DMS53 treated with DMSO at 0.1 percent for 48 hours (cell line): ENCODE measurements at regions not wholly inside any gene's neighbourhood (a gene's known extent, or its start where the extent isn't known, plus 50 kb on each side); places are given as distances from the start of the nearest gene placed in this dataset.

Experiments
- DNase-seq: peaks from one replicate; lab custom pipeline; 2025; ENCODE audit not compliant: unreplicated experiment; lab: John Stamatoyannopoulos, UW

DNA sequence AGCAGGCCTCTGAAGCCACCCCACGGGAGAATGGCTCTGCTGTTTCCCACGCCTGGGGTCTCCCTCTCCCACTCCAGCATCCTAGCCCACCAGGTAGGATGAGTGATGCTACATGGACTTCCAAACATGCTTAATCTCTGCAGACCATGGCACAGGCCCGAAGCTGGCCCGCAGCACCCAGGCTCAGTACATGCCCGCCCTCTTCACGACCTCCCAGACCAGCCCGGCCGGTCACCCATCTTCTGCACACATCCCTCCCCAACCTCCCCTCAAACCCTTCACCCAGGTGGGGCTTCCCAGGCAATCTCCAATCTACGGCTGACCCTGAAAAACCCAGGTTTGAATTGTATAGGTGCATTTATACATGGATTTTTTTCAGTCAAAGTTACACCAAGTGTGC is 264.0 kb downstream of the TJP1 start:
- DNase-seq, result no peak

DNA sequence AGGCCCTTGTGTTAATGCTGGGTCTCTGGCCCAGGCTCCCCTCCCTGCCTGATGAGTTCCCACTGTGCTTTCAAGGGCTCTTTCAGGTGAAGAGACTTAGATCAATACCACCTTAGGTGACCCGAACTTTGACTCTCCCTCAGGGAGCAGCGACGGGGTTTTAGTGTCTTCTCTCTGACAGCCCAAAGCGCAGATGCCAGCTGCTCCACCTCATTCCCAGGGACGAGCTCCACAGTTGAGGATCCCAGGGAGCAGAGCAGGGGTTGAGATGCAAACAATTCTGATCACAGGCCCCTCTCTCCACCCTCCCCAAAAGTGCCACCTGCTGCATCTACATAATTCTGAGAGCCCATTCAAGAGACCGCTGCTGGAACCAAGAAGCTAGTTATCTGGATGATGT is 265.1 kb downstream of the TJP1 start:
- no peak for DNase-seq

DNA sequence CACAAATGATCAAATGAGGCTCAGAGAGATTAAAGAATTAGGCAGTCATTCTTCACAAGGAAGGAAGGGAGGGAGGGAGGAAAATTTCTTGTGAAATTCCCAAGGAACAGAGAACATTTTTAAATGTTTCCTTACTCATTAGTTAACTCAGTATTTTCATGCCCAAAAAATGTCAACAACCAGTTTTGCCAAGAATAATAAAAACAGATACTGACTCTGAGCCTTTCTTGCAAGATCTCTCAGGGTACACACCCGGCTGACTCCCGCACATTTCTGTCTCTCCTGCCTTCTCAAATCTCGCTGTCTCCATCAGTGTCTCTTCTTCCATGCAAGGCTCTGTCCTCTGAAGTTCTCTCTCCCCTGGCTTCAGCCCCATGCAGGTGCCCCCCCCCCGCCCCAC is 265.9 kb downstream of the TJP1 start:
- DNase-seq, result no peak

DNA sequence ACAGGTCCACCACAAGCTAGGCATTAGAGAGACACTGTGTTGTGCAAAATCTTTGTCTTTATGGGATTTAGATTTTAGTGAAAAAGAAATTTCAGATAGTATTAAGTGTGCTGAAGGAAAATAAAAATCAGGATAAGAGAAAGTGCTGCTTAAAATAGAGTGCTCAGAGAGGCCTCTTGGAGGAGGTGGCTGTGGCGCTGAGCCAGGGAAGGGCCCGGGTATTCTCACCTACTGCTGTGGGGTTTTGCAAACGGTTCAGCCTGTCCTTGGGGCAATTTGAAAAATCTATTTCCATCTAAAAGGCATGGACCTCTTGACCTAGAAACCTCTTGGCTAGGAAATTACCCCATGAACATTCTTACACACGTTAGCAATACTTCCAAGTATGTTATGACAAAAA is 267.7 kb downstream of the TJP1 start:
- no peak for DNase-seq

DNA sequence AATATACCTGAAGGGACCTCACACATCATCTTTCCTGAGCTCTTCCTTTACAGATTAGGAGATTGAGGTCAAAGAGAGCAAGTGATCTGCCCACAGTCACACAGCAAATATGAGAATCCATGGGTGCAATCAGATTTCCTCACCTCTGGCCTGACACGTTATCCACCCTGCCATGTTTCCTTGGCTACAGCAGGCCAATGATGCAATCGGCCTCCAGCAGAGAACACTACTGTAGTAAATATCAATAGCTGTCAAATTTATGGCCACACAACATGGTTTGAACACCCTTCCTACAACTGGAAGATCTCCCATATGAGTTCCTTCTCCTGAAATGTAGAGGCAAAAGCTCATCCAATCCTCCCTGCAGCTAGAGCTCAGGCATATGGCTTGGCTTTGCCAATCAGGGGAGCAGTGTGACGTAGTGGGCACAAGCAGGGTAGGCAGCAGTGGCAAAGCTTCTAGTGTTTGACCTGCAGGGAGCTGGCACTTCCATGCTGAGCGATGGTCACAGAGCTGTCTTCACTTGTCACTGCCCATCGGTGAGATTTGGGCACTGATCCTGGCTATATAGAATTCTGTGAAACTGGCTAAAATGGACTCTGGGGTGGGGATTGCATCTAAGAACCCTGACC is 271.3 kb downstream of the TJP1 start:
- no peak for DNase-seq

DNA sequence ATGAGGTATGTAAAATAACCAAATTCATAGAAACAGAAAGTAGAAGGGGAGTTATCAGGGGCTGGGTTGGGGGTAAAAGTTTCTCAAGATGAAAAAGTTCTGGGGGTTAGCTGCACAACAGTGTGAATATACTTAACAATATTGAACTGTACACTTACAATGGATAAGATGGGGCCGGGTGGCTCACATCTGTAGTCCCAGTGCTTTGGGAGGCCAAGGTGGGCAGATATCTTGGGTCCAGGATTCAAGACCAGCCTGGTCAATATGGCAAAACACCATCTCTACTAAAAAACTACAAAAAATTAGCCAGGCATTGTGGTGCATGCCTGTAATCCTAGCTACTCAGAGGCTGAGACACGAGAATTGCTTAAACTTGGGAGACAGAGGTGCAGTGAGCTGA is 274.3 kb downstream of the TJP1 start:
- DNase-seq, result no peak

DNA sequence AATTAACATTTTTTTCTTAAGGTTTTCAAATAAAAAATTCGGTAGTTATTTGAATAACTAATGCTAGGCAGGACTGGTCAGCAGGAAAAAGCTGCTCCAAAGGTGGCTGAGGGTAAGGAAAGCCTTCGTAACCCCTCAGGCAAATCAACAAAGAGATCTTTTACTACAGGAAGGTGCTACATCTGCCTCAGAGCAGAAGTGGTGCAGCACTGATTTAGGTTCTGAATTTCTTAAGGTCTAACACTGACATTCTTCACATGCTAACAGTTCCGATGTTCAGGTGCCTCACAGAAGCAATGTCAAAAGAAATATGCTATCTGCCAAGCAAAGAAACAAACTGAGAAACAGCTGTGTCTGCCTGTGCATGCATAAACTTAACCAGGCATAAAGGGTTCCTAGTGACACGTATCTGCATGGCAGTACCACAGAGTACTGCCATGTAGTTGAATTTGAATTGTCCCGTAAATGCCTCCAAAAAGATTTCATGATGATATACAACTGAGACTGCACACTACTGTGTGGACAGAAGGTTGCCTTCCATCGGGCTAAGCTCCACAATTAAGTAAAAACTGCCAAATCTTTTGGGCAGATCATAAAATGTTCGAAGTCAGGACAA is 275.0 kb upstream of the NSMCE3 start:
- no peak for DNase-seq

DNA sequence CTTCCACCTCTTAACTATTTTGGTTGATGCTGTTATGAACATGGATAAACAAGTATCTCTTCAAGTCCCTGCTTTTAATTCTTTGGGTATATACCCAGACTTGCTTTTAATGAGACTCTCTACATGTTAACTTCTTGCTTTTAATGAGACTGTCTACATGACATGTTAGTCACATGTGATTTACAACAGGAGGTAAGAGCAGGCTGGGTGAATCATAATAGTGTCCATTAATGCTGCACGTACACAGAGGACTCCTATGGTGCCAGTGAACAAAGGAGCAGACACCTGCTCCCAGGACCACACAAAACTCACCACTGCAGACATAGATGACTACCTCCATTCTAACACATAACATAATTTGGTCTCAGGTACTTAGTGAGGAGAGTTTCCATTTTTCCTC is 273.4 kb upstream of the NSMCE3 start:
- DNase-seq, result no peak

DNA sequence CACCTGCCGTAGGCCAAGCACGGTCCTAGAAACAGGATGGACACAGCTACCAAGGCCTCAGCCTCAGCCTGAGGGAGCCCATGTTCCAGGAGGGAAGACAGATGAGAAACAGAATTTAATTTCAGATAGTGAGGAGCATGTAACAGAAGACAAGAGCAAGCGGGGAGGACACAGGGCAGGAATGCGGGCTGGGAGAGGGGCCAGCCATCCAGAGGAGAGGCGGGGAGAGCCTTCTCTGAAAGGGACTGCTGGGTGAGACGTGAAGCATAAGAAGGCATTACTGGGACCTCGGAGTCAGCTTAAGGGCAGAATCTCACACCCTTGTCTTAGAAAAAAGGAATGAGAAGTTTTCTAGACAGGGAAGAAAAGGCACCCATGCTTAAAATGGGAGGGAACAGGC is 271.7 kb upstream of the NSMCE3 start:
- no peak for DNase-seq

DNA sequence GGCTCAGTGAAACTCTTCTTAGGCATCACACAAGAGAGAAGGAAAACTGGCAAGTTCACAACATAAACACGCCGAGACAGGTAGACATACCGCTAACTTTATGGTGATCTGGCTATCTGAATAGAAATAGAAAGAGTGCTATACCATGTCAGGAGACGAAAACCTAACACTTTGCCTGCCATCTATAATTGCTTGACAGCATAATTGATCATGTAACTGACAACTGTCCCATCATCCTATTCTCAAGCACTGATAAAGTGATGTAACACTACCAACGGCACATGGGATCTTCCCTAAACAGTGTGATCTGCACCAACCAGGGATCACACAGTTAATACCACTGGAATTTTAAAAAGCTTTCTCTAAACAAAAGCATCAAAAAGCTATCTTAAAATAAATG is 270.9 kb upstream of the NSMCE3 start:
- no peak for DNase-seq

DNA sequence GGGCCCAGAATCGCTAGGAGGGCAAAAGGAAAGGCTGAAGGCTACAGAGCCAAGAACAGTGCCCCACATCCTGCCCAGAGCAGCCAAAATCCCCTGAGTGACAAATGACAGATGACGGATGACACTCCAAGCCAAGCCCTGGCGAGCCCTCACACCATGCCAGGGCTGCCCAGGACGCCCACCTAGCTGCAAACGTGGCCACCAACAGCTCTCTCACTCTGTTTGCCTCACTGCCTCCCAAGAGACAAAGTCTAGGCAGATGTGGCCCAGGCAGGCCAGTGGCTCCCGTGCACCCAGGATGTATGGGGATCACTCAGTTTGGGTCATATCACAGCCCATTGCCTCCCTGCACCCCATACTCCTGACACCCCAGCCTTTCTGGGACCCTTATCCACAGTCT is 270.1 kb upstream of the NSMCE3 start:
- DNase-seq, result no peak

DNA sequence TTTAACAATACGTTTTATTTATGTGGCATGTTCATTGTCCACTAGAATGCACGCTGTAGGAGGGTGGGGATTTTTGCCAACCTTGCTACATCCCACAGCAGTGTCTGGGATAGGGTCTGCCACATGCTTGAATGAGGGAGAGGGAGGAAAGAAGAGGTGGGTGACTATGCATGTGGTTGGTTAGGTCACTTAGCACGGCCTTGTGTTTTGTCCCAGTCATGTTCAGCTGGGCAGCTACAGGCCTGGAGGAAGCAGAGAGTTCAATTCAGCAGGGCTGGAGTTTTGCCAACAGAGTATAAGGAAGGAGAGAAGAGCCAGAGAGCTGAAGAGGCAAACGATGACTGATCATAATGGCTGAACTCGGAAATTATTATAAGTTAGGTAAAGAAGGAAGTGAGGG is 268.4 kb upstream of the NSMCE3 start:
- no peak for DNase-seq

DNA sequence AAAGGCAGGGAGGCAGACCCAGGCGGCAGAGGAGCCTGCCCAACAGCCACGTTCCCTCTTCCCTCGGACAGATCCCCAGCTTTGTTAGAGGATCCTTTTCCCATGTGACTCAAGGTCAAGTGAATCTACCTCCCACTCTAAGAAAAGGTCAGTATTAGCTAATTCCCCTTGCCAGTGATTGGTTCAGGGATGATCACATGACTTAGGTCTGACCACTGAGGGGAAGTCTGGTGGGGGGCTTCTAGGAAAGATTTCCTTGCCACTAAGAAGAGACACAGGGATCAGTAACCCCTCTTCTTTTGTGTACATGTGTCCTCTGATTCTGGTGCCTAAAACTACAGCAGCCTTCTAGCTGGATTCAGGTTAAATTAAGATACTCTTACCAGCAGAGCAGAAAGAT is 266.3 kb upstream of the NSMCE3 start:
- no peak for DNase-seq

DNA sequence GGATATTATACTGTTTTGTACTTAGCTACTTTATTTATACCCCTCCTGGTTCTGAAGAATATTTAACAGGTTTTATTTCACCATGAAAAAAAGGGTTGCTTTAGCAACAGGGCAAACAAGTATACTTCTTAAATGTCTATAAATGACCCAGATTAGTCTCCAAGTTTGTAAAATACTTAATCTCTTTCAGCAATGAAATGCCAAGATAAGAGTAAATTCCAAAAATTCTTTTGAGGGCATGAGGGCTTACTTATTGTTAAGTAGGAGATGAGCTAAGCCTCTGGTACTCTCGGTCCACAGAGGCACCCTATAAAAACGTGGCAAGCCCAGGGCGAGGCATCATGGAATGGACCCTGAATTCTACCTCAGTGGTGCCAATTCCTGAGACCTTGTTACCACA is 264.8 kb upstream of the NSMCE3 start:
- DNase-seq, result no peak

DNA sequence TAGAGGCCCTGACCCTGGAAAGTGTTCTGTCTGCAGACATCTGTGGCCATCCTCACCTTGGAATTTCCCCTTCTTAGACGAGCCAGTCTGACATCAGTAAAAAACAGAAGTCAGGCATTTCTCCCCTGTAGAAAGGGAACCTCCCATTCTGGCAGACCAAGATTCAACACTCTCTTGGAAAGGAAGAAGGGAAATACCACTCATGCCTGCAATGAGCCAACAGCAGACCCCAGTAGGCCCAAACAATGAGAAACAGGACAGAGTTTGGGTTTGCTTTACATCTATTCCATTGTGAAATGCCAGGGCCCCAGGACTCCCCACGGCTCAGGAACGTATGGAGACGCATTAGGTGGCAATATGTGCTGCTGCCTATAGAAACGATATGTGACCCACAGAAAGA is 264.0 kb upstream of the NSMCE3 start:
- DNase-seq, result no peak

DNA sequence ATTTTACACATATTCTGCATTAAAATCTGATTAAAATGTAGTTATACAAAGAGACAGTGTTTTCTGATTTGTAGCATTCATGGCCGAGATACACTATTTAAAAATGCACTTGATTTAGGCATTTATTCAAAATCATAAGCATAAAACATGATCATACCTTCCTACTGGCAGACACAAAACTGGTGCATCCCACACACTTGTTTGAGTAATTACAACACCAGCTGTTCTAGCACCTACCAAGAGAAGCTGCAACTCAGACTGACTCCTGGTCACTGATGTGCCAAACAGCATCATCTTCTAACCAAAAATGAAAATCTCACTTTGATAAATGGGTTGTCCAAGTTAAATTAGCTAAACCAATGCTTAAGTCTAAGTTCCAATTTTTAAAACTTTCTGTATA is 262.7 kb upstream of the NSMCE3 start:
- no peak for DNase-seq

DNA sequence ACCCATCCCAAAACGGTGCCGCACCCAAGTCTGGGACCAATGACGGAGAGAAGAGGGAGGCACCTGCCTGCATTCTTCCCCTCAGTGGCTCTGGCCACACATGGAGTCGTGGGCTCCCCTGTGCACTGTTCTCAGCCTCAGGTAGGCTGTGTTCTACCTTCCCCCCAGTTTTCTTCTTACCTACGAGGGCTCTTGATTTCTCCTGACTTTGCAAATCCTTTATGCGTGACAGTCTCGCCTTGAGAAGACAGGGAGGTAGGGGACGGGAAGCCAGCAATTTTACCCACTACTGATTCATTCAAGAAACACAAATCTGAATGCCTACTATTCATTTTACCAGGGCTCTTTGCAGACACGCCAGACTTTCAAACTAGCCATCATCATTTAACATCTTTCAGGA is 261.3 kb upstream of the NSMCE3 start:
- no peak for DNase-seq

DNA sequence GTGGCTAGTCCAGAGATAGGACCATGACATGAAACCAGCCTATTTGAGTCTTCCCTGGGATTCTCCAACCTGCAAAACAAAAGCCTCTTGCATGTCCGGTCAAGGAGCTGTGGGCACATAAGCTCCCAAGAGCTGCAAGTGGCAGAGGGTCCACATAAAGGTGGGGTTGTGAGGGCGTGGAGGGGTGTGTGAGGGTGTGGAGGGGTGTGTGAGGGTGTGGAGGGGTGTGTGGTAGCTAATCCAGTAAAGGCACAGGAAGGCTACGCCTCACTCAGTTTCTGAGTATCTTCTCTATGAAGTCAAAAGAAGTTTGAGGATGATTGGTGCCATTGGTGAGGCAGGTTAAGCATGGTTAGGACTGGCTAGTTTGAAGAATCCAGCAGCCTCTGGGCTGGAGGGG is 259.4 kb upstream of the NSMCE3 start:
- DNase-seq, result no peak

DNA sequence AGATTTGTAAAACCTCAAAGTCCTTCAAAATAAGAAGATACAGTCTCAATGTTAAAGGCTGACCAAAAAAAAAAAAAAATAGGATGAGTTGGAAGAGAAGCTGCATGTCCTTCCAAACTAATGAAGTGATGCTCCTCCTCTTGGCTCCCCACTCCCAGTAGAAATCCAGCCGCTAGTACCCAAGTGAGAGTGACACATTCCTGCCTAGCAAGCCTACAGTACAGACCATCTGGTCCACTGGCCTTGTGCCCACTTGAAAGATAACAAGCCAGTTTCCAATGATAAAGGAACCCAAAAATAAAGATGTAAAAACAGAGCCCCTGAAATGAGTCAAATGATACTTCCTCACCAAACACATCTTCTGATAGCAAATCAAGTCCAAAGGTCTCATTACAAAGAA is 258.7 kb upstream of the NSMCE3 start:
- no peak for DNase-seq

DNA sequence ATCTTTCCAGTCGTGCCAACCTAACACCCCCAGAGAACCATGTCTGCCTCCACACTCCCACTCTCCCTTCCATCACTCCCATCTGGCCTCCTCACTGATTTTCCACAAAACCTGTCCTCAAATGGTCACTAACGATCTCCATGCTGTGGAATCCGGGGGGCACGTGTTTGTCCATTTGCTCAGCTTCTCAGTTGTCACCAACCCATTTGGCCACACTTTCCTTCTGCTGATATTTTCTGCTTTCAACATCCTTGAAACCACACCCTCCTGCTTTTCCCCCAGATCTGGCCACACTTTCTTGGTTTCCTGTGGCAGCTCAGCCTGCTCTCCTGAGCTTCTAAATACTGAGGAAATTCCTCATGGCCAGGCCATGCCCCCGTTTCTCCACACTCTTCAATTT is 257.2 kb upstream of the NSMCE3 start:
- no peak for DNase-seq

DNA sequence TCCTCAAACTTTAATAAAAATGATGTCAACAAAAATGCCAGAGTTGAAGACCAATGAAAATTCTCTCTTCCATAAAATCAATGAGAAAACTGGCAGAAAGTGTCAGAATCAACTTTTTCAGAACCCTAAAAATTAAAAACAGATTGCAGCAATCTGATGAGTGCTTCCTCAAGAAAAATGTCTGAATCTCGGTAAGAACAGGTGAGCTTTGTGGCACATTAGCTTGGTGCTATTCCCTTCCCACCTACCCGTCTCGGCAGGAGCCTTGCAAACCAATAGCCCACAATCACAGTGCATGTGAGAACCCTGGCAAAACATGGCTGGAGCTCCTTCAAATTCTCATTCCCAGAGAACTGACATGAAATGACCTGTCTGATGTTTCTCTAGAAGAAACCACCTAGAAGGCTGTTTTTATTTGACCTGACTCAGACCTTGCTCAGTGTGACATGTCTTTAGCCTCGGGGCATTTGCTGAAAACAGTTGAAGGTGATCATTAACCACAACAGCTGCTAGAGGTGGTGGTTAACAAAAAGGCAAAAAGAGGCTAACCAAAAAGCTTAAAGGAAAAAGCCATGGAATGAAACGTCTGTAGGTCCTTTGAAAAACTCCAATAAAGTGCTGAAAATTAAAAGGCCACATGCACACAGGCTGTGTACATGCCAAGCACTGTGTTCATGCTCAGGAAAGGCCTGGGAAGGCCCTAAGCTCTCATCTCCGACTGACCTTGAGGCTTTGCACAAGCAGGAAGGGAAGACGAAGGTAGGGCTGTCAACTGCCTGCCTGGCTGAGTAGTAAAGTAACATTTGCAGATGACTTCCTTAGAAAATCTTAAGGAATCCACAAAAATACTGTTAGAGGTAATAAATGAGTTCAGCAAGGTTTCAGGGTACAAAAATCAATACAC is 253.0 kb upstream of the NSMCE3 start:
- no peak for DNase-seq

DNA sequence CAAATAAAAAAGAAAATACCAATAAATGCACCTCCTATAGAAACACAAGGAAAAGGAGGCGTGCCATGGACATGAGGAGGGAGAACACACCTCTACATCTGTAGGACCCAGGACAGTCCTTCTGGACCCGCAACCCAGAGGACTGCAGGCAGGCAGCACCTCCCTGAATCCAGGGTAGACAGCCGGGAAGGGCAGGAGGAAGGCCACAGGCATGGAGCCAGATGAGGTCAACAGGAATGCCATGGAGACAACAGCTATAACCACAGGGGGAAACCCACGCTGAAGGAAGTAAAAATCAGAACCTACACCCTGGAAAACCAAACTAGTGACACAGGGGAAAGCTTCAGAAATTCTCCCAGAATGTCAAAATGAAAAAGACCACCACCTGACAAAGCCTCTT is 248.8 kb upstream of the NSMCE3 start:
- no peak for DNase-seq
